HG02852 (cell line): ENCODE measurements at regions not wholly inside any gene's neighbourhood (a gene's known extent, or its start where the extent isn't known, plus 50 kb on each side); places are given as distances from the start of the nearest gene placed in this dataset.
"Not testable (repeated sequence)": the region's sequence is repeated elsewhere in the genome, so short reads cannot be mapped to it uniquely, and the experiment has no call there.

ENCODE experiments used
- ATAC-seq: cut with Tn5 transposase; IDR thresholded peaks from one replicate; pipeline ENCODE4 v1.9.1; 2021; ENCODE audit warnings: mild to moderate bottlenecking, moderate library complexity; ENCODE audit not compliant: unreplicated experiment

DNA sequence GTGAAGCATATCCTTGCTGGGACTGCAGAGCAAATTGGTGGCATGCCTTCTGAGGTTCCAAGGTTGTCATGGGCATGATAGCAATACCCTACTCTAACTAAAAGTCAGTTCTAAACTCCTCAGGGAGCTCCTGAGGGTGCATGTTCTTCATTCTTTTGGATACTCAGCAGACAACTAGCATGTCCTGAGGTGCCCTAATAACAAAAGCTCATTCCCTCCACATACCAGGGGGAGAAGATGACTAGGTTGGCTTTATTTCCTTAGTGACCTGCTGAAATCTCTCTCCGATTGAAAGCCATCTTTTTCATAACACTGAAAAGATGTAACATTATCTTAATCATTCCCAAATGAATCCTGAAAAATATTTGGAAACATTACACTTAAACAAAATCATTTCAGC, 188.7 kb upstream of the IGF1 start:
- no peak for ATAC-seq

DNA sequence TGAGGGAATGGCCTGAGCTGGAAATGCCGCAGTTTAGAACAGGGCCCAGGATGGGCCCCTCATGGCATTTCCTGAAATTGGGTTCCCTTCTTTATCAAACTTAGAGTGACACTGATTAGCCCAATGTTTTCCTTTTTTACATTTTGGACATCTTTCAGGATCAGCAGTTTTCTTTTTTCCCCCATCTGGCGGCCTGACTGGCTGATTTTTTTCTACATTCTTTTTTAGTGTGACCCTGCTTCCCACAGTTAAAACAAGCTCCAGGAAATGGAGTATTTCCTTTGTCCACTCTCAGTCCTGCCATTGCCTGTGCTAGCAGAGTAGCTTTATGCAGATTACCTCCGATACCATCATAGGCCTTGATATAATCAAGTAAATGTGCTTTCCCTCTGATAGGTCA, 185.8 kb upstream of the IGF1 start:
- ATAC-seq = not testable (repeated sequence)

DNA sequence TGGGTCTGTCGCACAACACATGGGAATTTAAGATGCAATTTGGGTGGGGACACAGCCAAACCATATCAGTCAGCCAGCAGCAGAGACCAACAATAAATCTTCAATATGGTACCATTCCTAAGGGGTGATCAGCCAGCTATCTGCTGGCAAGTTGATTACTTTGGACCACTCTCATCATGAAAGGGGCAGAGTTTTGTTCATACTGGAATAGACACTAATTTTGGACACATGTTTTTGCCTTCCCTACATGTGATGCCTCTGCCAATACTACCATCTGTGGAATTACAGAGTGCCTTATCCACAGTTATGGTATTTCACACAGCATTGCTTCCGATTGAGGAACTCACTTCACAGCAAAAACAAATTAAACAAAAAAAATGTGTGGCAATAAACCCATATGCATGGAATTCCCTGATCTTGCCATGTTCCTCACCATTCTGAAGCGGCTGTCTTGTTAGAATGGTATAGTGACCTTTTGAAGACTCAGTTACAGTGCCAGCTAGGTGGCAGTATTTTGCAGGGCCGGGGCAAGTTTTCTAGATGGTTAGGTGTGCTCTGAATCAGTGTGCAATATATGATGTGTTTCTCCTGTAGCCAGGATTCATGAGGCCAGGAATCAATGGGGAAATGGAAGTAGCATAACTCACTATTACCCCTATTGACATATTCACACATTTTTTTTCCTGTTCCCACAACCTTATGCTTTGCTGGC, 179.0 kb upstream of the IGF1 start:
- no peak for ATAC-seq

DNA sequence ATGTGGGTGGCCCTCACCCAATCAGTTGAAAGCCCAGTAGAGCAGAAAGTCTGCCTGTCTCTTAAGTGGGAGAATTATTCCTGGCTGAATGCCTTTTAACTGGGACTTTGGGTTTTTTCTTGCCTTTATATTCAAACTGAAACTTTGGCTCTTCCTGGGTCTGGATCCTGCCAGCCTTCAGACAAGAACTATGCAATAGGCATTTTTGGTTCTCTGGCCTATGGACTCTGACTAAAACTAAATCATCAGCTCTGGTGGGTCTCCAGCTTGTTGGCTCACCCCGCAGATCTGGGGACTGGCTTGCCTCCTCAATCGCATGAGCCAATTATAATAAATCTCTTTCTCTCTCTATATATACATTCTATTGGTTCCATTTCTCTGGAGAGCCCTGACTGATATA, 173.0 kb upstream of the IGF1 start:
- no peak for ATAC-seq

DNA sequence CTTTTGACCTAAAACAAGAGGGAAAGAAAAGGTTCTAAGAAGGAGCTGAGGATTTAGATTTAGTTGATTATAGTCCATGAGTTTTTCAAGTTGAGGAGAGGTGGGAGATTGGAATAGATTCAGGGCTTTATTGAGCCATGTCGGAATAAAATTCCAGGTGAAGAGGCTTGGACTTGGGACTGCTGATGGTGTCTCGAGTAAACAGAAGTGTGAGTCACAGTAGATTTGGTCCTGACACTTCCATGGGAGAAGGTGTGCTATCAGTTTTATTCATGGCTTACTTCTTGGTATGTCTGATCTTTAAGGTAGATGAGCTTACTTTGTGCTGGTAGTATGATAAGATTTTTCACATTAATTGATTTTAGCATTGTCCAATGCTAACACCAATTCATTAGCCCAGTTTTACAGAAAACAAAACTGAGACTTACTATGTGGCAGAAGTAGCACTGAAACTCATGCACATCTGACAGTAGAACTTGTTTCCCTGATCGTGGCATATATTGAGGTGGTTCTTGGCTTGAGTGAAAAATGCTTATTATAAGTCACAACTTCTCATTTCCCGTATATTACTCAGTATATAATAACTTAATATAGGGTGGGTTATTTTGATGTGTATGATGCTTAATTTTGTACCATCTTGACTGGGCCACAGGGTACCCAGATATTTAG, 172.4 kb upstream of the IGF1 start:
- no peak for ATAC-seq

DNA sequence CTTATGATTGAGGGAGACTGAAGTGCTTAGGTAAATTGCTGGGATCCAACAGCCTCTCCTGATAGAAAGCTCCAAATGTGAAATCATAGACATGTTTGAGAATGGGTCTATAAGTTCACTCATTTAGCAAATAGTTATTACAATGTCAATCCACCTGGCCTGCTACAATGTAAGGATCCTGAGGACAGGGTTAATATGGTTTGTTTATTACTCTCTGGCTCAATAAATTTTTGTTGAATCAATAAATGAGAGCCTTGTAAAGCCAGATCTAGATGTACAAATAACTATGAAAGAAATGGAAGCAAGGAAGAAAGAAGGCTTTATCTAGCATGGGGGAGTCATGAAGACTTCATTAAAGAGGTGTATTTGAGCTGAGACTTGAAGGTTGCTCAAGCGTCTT, 165.6 kb upstream of the IGF1 start:
- ATAC-seq = no peak

DNA sequence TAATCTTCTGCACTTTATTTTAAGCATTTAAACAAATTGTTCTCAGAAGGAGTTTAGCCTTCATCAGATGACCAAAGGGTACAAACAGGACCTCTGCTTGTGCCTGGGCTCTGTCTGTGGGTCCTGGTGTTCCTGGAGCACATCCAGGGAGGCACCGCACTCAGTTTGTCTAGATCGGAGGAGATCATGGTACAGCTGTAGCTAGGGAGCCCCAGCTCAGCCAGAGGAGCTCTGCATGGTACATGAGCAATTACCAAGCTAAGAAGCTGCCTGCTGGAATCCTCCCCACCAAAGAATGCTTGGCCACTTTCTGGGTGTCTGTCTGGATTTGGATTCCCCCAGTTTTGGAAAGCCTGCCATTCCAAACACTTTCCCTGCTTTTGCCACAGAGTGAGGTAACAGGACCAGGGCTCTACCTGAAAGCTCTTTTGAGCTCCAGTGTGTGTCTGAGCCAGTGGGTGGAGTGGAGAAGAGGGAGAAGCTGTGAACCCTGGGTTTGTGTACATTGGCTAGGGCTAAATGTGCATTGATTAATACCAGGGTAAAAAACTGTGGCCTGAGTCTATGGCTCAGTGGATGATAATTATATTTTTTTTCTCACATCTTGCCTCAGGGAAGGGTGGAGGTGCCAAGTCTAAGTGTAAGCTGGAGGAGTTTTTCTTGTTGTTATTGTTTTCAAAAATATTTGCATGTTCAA, 163.7 kb upstream of the IGF1 start:
- ATAC-seq = no peak

DNA sequence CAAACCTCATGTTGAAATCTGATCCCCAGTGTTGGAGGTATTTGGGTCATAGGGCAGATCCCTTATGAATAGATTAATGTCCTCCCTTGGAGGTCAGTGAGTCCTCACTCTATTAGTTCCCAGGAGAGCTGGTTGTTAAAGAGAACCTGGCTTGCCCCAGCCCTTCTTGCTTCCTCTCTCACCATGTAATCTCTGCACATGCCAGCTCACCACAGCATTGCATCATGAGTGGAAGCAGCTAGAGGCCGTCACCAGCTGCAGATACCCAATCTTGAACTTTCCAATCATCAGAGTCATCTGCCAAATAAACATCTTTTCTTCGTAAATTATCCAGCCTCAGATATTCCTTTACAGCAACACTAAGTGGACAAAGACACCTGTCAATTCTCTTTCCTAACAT, 161.8 kb upstream of the IGF1 start:
- ATAC-seq = no peak

DNA sequence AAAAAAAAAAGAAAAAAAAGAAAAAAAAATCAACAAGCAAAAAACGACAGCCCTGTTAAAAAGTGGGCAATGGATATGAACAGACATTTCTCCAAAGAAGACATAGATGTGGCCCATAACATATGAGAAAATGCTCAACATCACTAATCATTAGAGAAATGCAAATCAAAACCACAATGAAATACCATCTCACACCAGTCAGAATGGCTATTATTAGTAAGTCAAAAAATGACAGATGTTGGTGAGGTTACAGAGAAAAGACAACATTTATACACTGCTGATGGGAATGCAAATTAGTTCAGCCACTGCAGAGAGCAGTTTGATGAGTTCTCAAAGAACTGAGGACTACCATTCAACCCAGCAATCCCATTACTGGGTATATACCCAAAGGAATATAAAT, 160.3 kb upstream of the IGF1 start:
- not testable (repeated sequence) for ATAC-seq

DNA sequence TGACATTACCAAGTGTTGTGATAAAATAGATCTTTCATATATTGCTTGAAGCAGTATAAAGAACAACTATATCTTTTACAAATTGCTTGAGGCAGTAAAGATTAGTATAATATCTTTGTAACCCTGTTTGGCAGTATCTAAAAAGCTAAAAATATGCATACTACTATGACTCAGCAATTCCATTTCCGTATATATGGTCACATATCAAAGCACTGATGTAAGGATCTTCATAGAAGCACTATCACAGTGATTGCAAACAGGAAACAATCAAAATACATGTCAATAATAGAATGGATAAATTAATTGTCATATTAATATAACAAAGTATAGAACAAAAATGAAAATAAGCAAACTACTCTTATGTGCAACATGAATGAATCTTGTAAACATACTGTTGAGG, 158.4 kb upstream of the IGF1 start:
- no peak for ATAC-seq

DNA sequence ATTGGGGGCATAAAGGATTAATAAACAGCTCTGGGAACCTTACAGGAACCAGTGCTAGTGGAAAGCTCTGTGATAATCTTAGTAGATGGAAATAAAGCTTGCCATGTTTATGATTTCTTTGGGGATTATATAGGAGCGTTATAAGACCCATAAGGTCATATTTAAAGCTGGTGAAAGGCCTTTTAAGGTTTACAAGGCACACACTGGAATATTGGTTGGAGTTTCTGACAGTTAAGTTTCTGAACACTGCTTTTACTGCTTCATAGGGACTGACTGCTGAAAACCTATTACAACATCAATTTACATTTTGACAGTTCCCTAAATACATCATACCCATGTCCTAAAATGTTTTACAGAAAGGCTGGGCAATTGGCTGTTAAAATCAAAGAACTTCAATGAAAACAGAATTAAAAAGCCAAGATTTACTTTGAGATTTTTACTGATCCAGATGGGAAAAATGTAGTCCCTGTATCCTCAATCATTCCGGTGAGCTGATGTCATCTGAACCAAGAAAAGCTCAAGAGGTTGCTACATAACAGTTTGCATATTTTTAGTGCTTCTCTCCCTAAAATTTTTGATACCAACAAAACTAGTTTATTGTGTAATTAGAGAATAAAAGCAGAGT, 153.7 kb upstream of the IGF1 start:
- ATAC-seq = no peak

DNA sequence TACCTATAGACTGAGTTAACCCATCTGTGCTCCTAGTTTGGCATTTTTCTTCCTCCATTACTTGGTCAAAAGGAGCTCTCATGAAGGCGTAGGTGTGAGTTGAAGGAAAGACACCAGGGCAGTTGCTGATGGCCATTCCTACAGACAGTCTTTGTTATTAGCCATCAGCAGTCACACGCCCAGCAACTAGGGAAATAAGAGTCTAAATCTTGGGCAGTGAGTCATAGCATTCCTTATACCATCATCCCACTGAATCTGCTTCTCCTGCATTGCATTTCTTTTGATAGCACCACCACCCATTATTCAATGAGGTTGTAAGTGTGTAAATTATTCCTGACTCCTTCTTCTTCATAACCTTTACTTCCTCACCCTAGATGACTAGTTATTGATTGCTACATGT, 150.9 kb upstream of the IGF1 start:
- no peak for ATAC-seq

DNA sequence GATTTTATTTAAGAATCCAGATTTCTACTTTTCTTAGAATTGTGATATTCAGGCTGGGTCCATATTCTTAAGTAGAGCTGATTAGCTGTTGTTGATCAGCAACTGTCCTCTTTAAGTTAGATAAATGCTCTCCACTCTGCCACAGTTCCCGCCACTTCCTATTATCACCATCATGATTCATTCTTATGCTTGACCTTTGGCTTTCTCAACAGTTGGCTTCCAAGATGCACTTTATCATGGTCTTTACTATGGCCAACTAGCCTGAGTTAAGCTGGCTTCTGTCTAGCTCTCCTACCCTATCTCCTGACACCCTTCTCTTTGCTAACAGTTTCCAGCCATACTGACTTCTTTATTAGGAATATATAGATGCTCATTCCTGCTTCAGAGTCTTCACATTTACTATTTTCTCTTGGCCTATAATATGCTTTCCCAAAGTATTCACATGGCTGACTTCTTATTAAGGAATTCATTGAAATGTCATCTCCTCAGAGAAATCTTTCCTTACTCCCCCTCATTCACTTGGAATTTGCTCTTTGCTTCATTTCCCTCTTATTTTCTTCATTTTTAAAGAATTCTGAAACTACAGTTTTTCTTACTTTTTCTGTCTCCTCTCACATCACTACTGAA, 149.0 kb upstream of the IGF1 start:
- ATAC-seq = no peak

DNA sequence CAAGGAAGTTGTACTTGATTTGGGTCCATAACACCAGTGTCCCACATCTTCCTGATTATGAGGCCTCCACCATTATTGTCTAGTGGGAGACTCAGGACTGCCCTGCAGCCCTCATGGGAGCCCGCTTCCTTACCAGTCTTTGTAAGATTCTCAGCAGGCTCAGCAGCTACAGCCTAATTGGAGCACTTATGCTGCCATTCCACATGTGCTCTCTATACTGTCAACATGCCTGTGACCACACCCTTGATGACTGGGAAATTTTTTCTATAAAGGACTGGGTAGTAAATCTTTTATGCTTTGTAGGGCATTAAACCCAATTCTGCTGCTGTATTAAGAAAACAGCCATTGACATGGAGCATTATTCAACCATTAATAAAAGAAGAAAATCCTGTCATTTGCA, 145.5 kb upstream of the IGF1 start:
- no peak for ATAC-seq

DNA sequence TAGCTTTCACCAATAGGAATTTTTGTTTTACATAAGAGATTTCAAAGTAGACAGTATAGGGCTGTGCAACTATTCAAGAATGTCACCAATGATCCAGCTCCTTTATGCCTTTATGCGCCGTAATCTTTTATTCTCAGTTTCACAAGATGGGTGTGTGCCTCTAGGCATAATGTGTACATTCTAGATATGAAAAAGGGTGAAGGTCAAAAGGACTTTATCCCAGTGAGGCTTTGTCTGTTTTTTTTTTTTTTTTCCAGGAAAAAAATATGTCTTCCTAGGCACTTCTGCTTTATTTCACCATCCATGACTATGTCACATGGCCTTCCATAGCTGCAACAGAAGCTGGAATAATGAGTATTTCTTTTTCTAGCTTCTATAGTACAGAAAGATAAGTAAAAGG, 142.3 kb upstream of the IGF1 start:
- ATAC-seq = no peak

DNA sequence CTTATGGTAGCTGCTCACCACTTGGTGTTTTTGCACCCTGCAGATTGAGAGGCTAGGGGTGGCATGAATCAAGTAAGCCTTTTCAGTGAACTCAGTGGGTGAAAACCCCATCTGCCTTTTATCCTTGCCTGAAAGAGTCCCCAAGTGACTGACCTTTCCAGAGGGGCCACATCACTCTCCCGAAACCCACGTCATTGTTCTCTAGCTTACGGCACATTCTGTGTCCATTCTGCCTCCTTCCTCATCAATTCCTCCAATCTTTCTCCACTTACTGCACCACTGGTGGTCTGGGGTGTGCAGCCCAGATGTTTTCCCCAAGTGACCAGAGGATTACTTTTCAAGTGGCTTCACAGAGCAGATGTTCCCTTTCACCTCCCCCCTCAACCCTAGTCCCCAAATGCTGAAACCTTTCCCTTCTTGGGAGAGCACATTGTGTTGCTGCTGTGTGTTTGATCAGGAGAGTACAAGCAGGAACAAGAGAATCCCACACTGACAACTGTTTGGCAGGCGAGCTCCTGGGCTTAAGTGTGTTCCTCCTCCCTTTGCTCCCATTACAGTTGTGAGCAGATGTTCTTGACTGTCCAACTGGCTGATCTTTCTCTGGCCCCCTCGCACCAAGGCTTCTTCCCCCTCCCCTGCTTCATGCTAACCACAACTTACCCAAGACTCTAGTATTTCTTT, 138.0 kb upstream of the IGF1 start:
- no peak for ATAC-seq

DNA sequence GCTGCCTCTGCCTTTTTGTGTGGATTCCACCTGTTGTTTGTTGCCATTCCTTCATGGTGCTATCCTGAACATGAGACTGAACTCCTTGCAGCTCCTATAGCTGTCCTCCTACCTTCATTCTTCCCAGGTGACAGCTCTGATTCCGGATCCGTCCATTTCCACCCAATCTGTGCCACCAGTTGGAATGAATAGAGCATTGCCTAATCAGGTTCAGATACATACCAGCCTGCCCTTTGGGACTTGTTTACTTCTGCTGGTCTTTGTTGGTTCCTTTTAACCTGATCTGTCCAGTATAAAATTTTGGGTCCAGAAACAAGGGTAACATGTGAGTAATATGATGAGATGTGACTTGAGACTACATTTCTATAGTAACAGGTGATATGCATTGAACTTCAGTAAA, 136.3 kb upstream of the IGF1 start:
- no peak for ATAC-seq

DNA sequence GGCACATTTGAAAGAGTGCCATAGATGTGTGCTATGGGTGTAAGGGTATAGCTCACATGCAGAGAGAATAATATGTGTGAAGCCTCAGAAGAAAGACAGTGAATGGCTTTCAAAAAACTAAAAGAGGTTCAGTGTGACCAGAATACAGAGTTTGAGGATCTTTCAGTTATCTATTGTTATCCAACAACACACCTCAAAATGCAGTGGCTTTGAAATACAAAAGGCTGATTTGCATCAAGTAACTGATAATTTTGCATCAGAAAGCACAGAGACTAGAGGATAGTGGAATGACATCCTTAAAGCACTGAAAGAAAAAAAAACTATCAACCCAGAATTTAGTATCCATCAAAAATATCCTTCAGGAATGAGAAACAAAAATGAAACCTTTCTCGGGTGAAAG, 131.6 kb upstream of the IGF1 start:
- no peak for ATAC-seq

DNA sequence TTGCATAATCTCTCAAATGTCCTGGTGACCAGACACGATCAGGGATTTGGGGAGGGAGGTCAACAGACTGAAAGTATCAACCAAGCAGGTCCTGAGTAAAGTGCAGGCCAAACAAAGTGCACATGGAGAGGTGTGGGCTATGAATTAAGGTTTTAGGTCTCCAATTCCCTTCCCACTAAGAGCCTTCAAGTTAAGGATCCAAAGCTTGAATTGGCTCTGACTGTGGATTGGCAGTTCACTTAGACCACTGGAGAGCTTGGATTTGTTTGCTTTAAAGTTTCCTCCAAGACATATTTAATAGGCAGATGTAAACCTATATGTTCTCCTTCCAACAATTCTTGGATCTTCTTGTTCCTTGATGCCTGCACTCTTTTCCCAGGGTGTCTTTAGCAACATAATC, 129.6 kb upstream of the IGF1 start:
- ATAC-seq = no peak

DNA sequence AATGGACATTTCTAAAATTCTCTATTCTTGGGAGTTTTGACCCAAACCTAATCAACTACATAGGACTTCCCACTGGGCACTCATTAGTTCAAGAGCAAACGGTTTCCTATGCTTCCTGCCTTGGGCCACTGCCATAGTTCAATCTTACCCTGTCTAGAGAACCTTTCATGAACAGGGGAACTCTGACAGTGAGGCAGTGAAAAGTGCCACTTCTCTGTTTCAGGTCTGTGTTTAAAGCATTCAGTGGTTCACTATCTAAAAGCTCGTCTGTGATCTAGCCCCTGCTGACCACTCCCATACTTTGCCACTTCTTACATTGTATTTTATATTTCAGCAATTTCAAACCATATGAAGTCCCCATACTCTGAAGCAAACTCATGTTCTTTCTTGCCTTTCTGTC, 122.7 kb upstream of the IGF1 start:
- ATAC-seq = no peak

DNA sequence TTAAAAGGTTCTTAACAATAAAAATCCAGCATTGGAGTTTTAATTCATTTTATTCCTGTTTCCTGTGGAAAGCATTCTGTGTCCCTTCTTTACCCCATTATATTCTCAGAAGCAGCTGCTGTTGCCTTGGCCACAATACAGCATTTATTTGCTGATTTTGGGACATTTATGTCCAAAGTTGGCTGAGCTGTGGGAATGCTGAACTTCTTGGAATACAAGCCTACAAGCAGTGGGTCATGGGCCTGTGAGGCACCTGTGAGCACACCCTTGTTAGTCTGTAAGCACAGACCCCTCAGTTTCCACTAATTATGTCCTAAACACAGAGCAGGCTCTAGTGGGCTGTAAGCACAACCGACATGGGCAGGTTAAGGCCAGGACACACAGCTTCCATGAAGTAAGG, 122.2 kb upstream of the IGF1 start:
- no peak for ATAC-seq
